ENCODE measurements at regions not wholly inside any gene's neighbourhood (a gene's known extent, or its start where the extent isn't known, plus 50 kb on each side); places are given as distances from the start of the nearest gene placed in this dataset.

GRCh38 chr14:44151130-44151820 is 355.8 kb downstream of the FSCB start:
- WGBS (ENCODE audit: low lambda C conversion rate) = 0% methylated on average over 2 of the region's 2 CpGs
- CTCF ChIA-PET (ENCODE audit: low intra/inter-chr PET ratio, low total read pairs) = no interaction called here
- no peaks in the 10 kb centered on the region for H3K4me1 ChIP-seq (ENCODE audit: insufficient read depth, low read length)
- H3K36me3 ChIP-seq (replicated peaks in 1 of 2; ENCODE audit: control insufficient read depth in 1 of 2, insufficient read depth in 2 of 2, low read length in 2 of 2) = no peaks in the 10 kb centered on the region
- no peaks in the 10 kb centered on the region for H4K20me1 ChIP-seq (ENCODE audit: insufficient read depth, low read length)
- BruUV-seq (replicated peaks) = no TSS peak
- H3K79me2 ChIP-seq (ENCODE audit: insufficient read depth, low read length) = no peaks in the 10 kb centered on the region
- POLR2A ChIA-PET = no interaction called here
- H3K9me3 ChIP-seq (ENCODE audit: low read length) = peaks cover 8% of the 10 kb centered on the region; the same call in 1 of the 2 replicates
- H2AFZ ChIP-seq (ENCODE audit: low read length) = no peak overlapping the region
- in situ Hi-C loops (cut with HindIII; ENCODE audit: extremely low pct_ligation_motif_present, low pct_unique_long_range_greater_than_20kb) (no loop called here), intact Hi-C loops (cut with micrococcal nuclease; ENCODE audit: unreplicated experiment) (no loop called here)
- no peak for FAIRE-seq
- ATAC-seq = no peak
- no peak overlapping the region for H3K27ac ChIP-seq (ENCODE audit: extremely low read length, insufficient read depth, low read length)
- no peak overlapping the region for H3K9ac ChIP-seq (ENCODE audit: insufficient read depth, low read depth, low read length)
- H3K27me3 ChIP-seq (ENCODE audit: control insufficient read depth in 1 of 2, insufficient read depth in 2 of 2, low read length in 2 of 2) = no peaks in the 10 kb centered on the region
- no peak for DNase-seq (ENCODE audit: low spot score)
- no peak overlapping the region for H3K4me2 ChIP-seq (ENCODE audit: low read depth, low read length)
- no peak for TF ChIP-seq GZF1 (CRISPR knock-in tag; IDR thresholded peaks at IDR 0.05)
- H3K4me3 ChIP-seq (replicated peaks in 1 of 3; ENCODE audit: insufficient read depth in 1 of 3, low read depth in 2 of 3, low read length in 3 of 3) = no peak overlapping the region

- intact Hi-C loops (cut with micrococcal nuclease; ENCODE audit: unreplicated experiment) = loop anchor here (1.0 to 10.0 kb wide), 4 partner anchors 355 to 653 kb away; no protein-coding TSS in a partner anchor
- ChIA-PET POLR2A (no interaction called here), CTCF (ENCODE audit: low intra/inter-chr PET ratio, low total read pairs) (no interaction called here)
- no TSS peak for BruUV-seq (replicated peaks)
- H3K4me3 ChIP-seq (replicated peaks in 1 of 3; ENCODE audit: insufficient read depth in 1 of 3, low read depth in 2 of 3, low read length in 3 of 3) = no peak overlapping the region
- DNase-seq (ENCODE audit: low spot score) (peak; percentile 55), ATAC-seq (peak; percentile 97), FAIRE-seq (peak; percentile 30)
- TF ChIP-seq RAD21 (CRISPR knock-in tag; IDR thresholded peaks at IDR 0.05) (peak; percentile 40; the same call in 1 of the 2 replicates), SMC3 (IDR thresholded peaks at IDR 0.05; ENCODE audit: low read length) (peak; percentile 33; the same call in 1 of the 2 replicates), STAG1 (CRISPR knock-in tag; IDR thresholded peaks at IDR 0.05) (peak; percentile 85), JUN (CRISPR knock-in tag; IDR thresholded peaks at IDR 0.05) (no peak), MIXL1 (CRISPR knock-in tag; IDR thresholded peaks at IDR 0.05) (0 out of 2 replicates have a peak, but pooled peaks have one; percentile 25), ZNF12 (CRISPR knock-in tag; IDR thresholded peaks at IDR 0.05) (no peak), FOXO1 (CRISPR knock-in tag; IDR thresholded peaks at IDR 0.05) (0 out of 2 replicates have a peak, but pooled peaks have one; percentile 15), CTCF (CRISPR knock-in tag; IDR thresholded peaks at IDR 0.05) (peak; percentile 82)
- peaks cover 4% of the 10 kb centered on the region; the same call in 1 of the 2 replicates for H3K9me3 ChIP-seq (ENCODE audit: low read length)
- no peak overlapping the region for H3K9ac ChIP-seq (ENCODE audit: insufficient read depth, low read depth, low read length)
- in situ Hi-C loops (cut with HindIII; ENCODE audit: extremely low pct_ligation_motif_present, low pct_unique_long_range_greater_than_20kb) = no loop called here
- H3K4me1 ChIP-seq (ENCODE audit: insufficient read depth, low read length) = no peaks in the 10 kb centered on the region
- H2AFZ ChIP-seq (ENCODE audit: low read length) = no peak overlapping the region
- H3K79me2 ChIP-seq (ENCODE audit: insufficient read depth, low read length) = no peaks in the 10 kb centered on the region
- no peak overlapping the region for H3K27ac ChIP-seq (ENCODE audit: extremely low read length, insufficient read depth, low read length)
- H3K27me3 ChIP-seq (ENCODE audit: control insufficient read depth in 1 of 2, insufficient read depth in 2 of 2, low read length in 2 of 2) = no peaks in the 10 kb centered on the region
- no peak overlapping the region for H3K4me2 ChIP-seq (ENCODE audit: low read depth, low read length)
- 0% methylated on average over 3 of the region's 3 CpGs for WGBS (ENCODE audit: low lambda C conversion rate)
- no peaks in the 10 kb centered on the region for H3K36me3 ChIP-seq (replicated peaks in 1 of 2; ENCODE audit: control insufficient read depth in 1 of 2, insufficient read depth in 2 of 2, low read length in 2 of 2)
- no peaks in the 10 kb centered on the region for H4K20me1 ChIP-seq (ENCODE audit: insufficient read depth, low read length)
These were observed 357.5 kb downstream of the FSCB start for GRCh38 chr14:44149597-44149996.
